ENCODE measurements at regions not wholly inside any gene's neighbourhood (a gene's known extent, or its start where the extent isn't known, plus 50 kb on each side); places are given as distances from the start of the nearest gene placed in this dataset.
A peak's percentile ranks its signal among the peaks of the same experiment; 100 is the strongest.

GRCh38 chr5:93359296-93359959, 221.6 kb downstream of the NR2F1-AS1 start:
- no peak for TF ChIP-seq CREB1 (IDR thresholded peaks at IDR 0.05; ENCODE audit: low read depth)
- peak; percentile 61 for TF ChIP-seq TEAD4 (IDR thresholded peaks at IDR 0.05)
- TF ChIP-seq TCF12 (IDR thresholded peaks at IDR 0.05; ENCODE audit: low read depth): 0 out of 2 replicates have a peak, but pooled peaks have one; percentile 19
- no peak for TF ChIP-seq YY1 (IDR thresholded peaks at IDR 0.05; ENCODE audit: low read depth)
- no peak for TF ChIP-seq CEBPB (IDR thresholded peaks at IDR 0.05)
- TF ChIP-seq REST (IDR thresholded peaks at IDR 0.05; ENCODE audit: low read depth): no peak
- TF ChIP-seq, protein P1, sequence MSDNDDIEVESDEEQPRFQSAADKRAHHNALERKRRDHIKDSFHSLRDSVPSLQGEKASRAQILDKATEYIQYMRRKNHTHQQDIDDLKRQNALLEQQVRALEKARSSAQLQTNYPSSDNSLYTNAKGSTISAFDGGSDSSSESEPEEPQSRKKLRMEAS (IDR thresholded peaks at IDR 0.05): no peak
- no peak for TF ChIP-seq ZBTB7A (IDR thresholded peaks at IDR 0.05; ENCODE audit: low read depth)
- no peak for TF ChIP-seq EGR1 (IDR thresholded peaks at IDR 0.05)
- TF ChIP-seq EP300 (IDR thresholded peaks at IDR 0.05; ENCODE audit: borderline replicate concordance): peak; percentile 40; the same call in 1 of the 2 replicates
- peak; percentile 87 for TF ChIP-seq NFIC (IDR thresholded peaks at IDR 0.05)
- no peak for TF ChIP-seq FOXM1 (IDR thresholded peaks at IDR 0.05; ENCODE audit: borderline replicate concordance, low read depth)
- TF ChIP-seq RAD21 (IDR thresholded peaks at IDR 0.05; ENCODE audit: low read depth): no peak
- TF ChIP-seq, protein P2, sequence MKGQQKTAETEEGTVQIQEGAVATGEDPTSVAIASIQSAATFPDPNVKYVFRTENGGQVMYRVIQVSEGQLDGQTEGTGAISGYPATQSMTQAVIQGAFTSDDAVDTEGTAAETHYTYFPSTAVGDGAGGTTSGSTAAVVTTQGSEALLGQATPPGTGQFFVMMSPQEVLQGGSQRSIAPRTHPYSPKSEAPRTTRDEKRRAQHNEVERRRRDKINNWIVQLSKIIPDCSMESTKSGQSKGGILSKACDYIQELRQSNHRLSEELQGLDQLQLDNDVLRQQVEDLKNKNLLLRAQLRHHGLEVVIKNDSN (IDR thresholded peaks at IDR 0.05): no peak
- TF ChIP-seq TAF1 (IDR thresholded peaks at IDR 0.05; ENCODE audit: low read depth): no peak

GRCh38 chr5:93358176-93358575, 222.8 kb downstream of the NR2F1-AS1 start:
- no peak for TF ChIP-seq FOXM1 (IDR thresholded peaks at IDR 0.05; ENCODE audit: borderline replicate concordance, low read depth)
- no peak for TF ChIP-seq EGR1 (IDR thresholded peaks at IDR 0.05)
- TF ChIP-seq CEBPB (IDR thresholded peaks at IDR 0.05): no peak
- no peak for TF ChIP-seq EP300 (IDR thresholded peaks at IDR 0.05; ENCODE audit: borderline replicate concordance)
- TF ChIP-seq, protein P2 (IDR thresholded peaks at IDR 0.05): no peak
- TF ChIP-seq REST (IDR thresholded peaks at IDR 0.05; ENCODE audit: low read depth): no peak
- TF ChIP-seq, protein P1 (IDR thresholded peaks at IDR 0.05): no peak
- TF ChIP-seq RAD21 (IDR thresholded peaks at IDR 0.05; ENCODE audit: low read depth): no peak
- TF ChIP-seq ZBTB7A (IDR thresholded peaks at IDR 0.05; ENCODE audit: low read depth): no peak

GRCh38 chr5:93357686-93358085, 223.3 kb downstream of the NR2F1-AS1 start:
- TF ChIP-seq, protein P2 (IDR thresholded peaks at IDR 0.05): no peak
- no peak for TF ChIP-seq REST (IDR thresholded peaks at IDR 0.05; ENCODE audit: low read depth)
- TF ChIP-seq RAD21 (IDR thresholded peaks at IDR 0.05; ENCODE audit: low read depth): no peak
- no peak for TF ChIP-seq ZBTB7A (IDR thresholded peaks at IDR 0.05; ENCODE audit: low read depth)
- TF ChIP-seq CEBPB (IDR thresholded peaks at IDR 0.05): no peak
- no peak for TF ChIP-seq TCF12 (IDR thresholded peaks at IDR 0.05; ENCODE audit: low read depth)
- TF ChIP-seq YY1 (IDR thresholded peaks at IDR 0.05; ENCODE audit: low read depth): no peak
- no peak for TF ChIP-seq TEAD4 (IDR thresholded peaks at IDR 0.05)

DNA sequence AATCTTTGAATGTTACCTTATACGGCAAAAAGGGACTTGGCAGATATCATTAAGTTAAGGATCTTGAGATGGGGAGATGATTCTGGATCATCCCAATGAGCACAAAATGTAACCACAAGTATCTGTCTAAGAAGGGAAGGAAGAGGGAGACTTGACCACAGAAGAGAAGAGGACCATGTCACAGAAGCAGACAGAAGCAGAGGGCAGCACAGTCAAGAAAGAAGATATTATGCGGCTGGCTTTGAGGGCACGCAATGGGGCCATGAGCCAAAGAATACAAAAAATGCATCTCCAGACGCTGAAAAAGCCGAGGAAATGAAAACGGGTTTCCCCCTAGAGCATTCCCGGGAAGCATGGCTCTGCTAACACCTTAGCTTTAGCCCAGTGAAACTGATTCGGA, 225.3 kb downstream of the NR2F1-AS1 start:
- TF ChIP-seq TCF12 (IDR thresholded peaks at IDR 0.05; ENCODE audit: low read depth) (no peak), EP300 (IDR thresholded peaks at IDR 0.05; ENCODE audit: borderline replicate concordance) (no peak), TAF1 (IDR thresholded peaks at IDR 0.05; ENCODE audit: low read depth) (no peak), RAD21 (IDR thresholded peaks at IDR 0.05; ENCODE audit: low read depth) (no peak), EGR1 (IDR thresholded peaks at IDR 0.05) (no peak), FOXM1 (IDR thresholded peaks at IDR 0.05; ENCODE audit: borderline replicate concordance, low read depth) (no peak), CREB1 (IDR thresholded peaks at IDR 0.05; ENCODE audit: low read depth) (no peak), CEBPB (IDR thresholded peaks at IDR 0.05) (no peak), YY1 (IDR thresholded peaks at IDR 0.05; ENCODE audit: low read depth) (no peak), TEAD4 (IDR thresholded peaks at IDR 0.05) (no peak), NFIC (IDR thresholded peaks at IDR 0.05) (no peak)
- TF ChIP-seq, protein P2 (IDR thresholded peaks at IDR 0.05): no peak
- TF ChIP-seq, protein P1 (IDR thresholded peaks at IDR 0.05): no peak
